Stimulated activated memory B cell treated with anti-CD40 and anti-IgM and Interleukin-4, amounts not matched to agents 10 μg/mL and 1 μg/mL and 100 μg/mL, for 72 hours (primary cell): ENCODE measurements at regions not wholly inside any gene's neighbourhood (a gene's known extent, or its start where the extent isn't known, plus 50 kb on each side); places are given as distances from the start of the nearest gene placed in this dataset.
A peak's percentile ranks its signal among the peaks of the same experiment; 100 is the strongest.

Experiments
- ATAC-seq: fragments of 150-1000 bp; cut with Tn5 transposase; 2 replicates; pipeline ENCODE4 v1.10.0; 2021
- H3K27ac Mint-ChIP-seq: one replicate; pipeline ENCODE4 v1.8.0; 2022; ENCODE audit warnings: mild to moderate bottlenecking, mixed read lengths
- H3K27me3 Mint-ChIP-seq: one replicate; pipeline ENCODE4 v1.8.0; 2022; ENCODE audit warnings: mixed read lengths
- H3K36me3 Mint-ChIP-seq: one replicate; pipeline ENCODE4 v1.8.0; 2022; ENCODE audit warnings: mixed read lengths
- H3K4me1 Mint-ChIP-seq: one replicate; pipeline ENCODE4 v1.8.0; 2022; ENCODE audit warnings: mixed read lengths
- H3K4me3 Mint-ChIP-seq: one replicate; pipeline ENCODE4 v1.8.0; 2022; ENCODE audit warnings: mild to moderate bottlenecking, moderate library complexity, mixed read lengths
- H3K9me3 Mint-ChIP-seq: one replicate; pipeline ENCODE4 v1.8.0; 2022; ENCODE audit warnings: mixed read lengths

DNA sequence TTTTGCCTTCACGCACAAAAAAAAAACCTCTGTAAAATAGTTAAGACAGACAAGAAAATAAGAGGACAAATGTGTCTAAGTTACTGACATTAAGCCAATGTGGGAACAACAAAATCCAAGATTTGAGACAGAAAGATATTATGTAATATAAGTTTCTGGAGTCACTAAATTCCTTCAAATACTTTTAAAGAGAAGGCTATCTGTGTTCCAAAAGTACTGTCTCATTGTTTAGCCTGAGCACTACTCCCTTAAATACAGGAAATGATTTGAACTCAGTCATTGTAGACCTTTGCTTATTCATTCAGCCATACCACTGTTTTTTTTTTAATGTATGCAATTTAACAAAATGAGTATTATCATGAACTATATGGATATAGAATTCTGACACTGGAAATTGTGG lies 82.7 kb upstream of the KITLG start:
- H3K36me3 Mint-ChIP-seq, result no peaks in the 10 kb centered on the region
- ATAC-seq, result no peak
- no peak overlapping the region for H3K27ac Mint-ChIP-seq
- no peak overlapping the region for H3K4me3 Mint-ChIP-seq
- no peaks in the 10 kb centered on the region for H3K9me3 Mint-ChIP-seq
- H3K4me1 Mint-ChIP-seq, result no peaks in the 10 kb centered on the region
- no peaks in the 10 kb centered on the region for H3K27me3 Mint-ChIP-seq

GRCh38 chr12:88662093-88662492 lies 81.8 kb upstream of the KITLG start:
- no peak for ATAC-seq
- Mint-ChIP-seq H3K9me3 (no peaks in the 10 kb centered on the region), H3K27me3 (no peaks in the 10 kb centered on the region), H3K36me3 (no peaks in the 10 kb centered on the region), H3K27ac (no peak overlapping the region), H3K4me1 (no peaks in the 10 kb centered on the region), H3K4me3 (no peak overlapping the region)

DNA sequence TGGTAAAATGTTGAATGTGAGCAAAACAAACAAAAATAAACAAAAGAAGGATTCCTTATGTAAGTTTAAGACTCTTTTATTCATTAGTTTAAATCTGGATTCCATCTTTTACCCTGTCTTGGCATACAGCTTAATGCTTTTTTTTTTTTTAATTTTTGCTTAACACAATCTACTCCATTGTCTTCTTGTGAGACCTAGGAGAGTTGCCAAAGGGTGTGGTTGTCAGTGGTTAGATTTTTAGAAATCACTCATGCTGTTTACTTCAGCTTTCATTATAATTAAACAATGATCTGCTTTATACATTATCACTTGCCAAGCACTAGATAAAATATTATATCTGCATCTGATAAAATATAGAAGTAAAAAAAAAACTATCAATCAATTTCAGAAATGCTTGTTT lies 77.7 kb upstream of the KITLG start:
- H3K27ac Mint-ChIP-seq, result no peak overlapping the region
- peaks cover 2% of the 10 kb centered on the region for H3K9me3 Mint-ChIP-seq
- no peaks in the 10 kb centered on the region for H3K27me3 Mint-ChIP-seq
- H3K4me1 Mint-ChIP-seq, result no peaks in the 10 kb centered on the region
- no peak overlapping the region for H3K4me3 Mint-ChIP-seq
- H3K36me3 Mint-ChIP-seq, result no peaks in the 10 kb centered on the region
- ATAC-seq, result no peak

DNA sequence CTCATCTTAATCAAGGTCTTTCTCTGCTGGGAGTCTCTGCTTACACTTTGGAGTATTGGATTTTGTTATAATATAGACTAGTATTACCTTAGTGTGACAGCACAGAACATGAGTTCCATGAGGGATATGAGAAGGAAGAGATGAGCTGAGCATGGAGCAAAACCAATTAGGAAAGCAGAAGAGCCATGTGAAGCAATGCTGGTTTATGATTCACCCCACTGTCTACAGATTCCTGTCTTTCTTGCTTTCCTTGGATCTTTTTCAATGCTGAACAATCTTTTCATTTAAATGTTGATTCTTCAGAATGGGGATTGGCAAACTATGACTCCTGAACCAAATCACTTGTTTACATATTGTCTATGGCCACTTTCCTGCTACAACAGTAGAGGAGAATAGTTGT lies 70.4 kb upstream of the KITLG start:
- no peaks in the 10 kb centered on the region for H3K36me3 Mint-ChIP-seq
- H3K4me3 Mint-ChIP-seq, result no peak overlapping the region
- peaks cover 2% of the 10 kb centered on the region for H3K9me3 Mint-ChIP-seq
- H3K27ac Mint-ChIP-seq, result no peak overlapping the region
- no peaks in the 10 kb centered on the region for H3K4me1 Mint-ChIP-seq
- H3K27me3 Mint-ChIP-seq, result no peaks in the 10 kb centered on the region
- ATAC-seq, result no peak

GRCh38 chr12:88648625-88649024 lies 68.4 kb upstream of the KITLG start:
- Mint-ChIP-seq H3K36me3 (no peaks in the 10 kb centered on the region), H3K9me3 (peaks cover 3% of the 10 kb centered on the region), H3K4me3 (no peak overlapping the region), H3K4me1 (no peaks in the 10 kb centered on the region), H3K27me3 (no peaks in the 10 kb centered on the region), H3K27ac (no peak overlapping the region)
- ATAC-seq, result no peak

GRCh38 chr12:88646824-88647223 lies 66.6 kb upstream of the KITLG start:
- Mint-ChIP-seq H3K9me3 (peaks cover 2% of the 10 kb centered on the region), H3K36me3 (no peaks in the 10 kb centered on the region), H3K27ac (no peak overlapping the region), H3K4me3 (no peak overlapping the region), H3K27me3 (no peaks in the 10 kb centered on the region), H3K4me1 (no peaks in the 10 kb centered on the region)
- no peak for ATAC-seq

- Mint-ChIP-seq H3K4me1 (no peaks in the 10 kb centered on the region), H3K27me3 (no peaks in the 10 kb centered on the region), H3K27ac (no peak overlapping the region), H3K9me3 (peaks cover 2% of the 10 kb centered on the region), H3K4me3 (no peak overlapping the region), H3K36me3 (no peaks in the 10 kb centered on the region)
- no peak for ATAC-seq
Measured at GRCh38 chr12:88645816-88646215, 65.5 kb upstream of the KITLG start.

- no peaks in the 10 kb centered on the region for H3K4me1 Mint-ChIP-seq
- no peaks in the 10 kb centered on the region for H3K27me3 Mint-ChIP-seq
- peaks cover 2% of the 10 kb centered on the region for H3K9me3 Mint-ChIP-seq
- H3K27ac Mint-ChIP-seq, result no peak overlapping the region
- no peak overlapping the region for H3K4me3 Mint-ChIP-seq
- ATAC-seq, result no peak
- no peaks in the 10 kb centered on the region for H3K36me3 Mint-ChIP-seq
Measured at GRCh38 chr12:88644946-88645702, 64.9 kb upstream of the KITLG start.

- Mint-ChIP-seq H3K36me3 (no peaks in the 10 kb centered on the region), H3K4me3 (no peak overlapping the region), H3K27me3 (no peaks in the 10 kb centered on the region), H3K9me3 (peaks cover 2% of the 10 kb centered on the region), H3K27ac (no peak overlapping the region), H3K4me1 (no peaks in the 10 kb centered on the region)
- no peak for ATAC-seq
Measured at GRCh38 chr12:88643685-88644084, 63.4 kb upstream of the KITLG start.

GRCh38 chr12:88642675-88643431 lies 62.6 kb upstream of the KITLG start:
- ATAC-seq, result no peak
- Mint-ChIP-seq H3K27ac (no peak overlapping the region), H3K9me3 (peaks cover 2% of the 10 kb centered on the region), H3K4me3 (no peak overlapping the region), H3K27me3 (no peaks in the 10 kb centered on the region), H3K36me3 (no peaks in the 10 kb centered on the region), H3K4me1 (no peaks in the 10 kb centered on the region)

DNA sequence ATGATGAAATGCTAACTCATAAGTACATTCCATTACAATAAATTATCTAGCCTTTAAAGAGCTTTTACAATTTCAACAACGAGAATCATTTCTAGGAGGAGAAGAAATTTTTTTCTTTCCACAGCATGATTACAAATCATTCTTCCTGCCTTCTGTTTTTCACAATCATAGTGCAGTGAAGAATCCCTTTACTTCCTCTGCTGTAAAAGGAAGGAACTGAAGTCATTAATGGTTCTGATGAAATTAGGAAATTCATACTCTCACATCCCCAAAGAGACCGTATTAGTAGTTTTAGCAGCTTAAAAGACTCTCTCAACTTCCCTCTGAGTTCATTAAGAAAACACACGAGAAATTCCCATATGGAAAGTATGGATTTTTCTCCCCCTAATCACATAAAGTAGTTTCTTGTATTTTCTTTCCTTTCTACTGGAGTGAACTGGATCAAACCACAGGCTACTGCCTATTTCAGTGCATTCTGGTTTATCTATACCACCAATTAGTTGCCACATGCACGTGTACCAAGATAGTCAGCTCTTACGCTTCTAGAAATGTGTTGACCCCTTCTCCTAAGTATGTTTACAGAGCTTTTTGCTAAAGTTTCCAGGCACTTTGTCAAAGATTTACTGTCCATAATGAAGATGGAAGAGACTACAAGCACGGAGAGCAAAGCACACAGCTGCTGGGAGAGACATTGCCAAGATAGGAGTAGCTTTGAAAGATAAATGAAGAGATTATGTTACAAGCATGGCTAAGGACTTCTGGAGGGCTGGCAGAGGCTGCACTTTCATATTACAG lies 58.9 kb upstream of the KITLG start:
- Mint-ChIP-seq H3K27me3 (no peaks in the 10 kb centered on the region), H3K4me1 (no peaks in the 10 kb centered on the region), H3K27ac (no peak overlapping the region), H3K4me3 (no peak overlapping the region), H3K36me3 (no peaks in the 10 kb centered on the region), H3K9me3 (no peaks in the 10 kb centered on the region)
- no peak for ATAC-seq

GRCh38 chr12:88638388-88638787 lies 58.1 kb upstream of the KITLG start:
- H3K27ac Mint-ChIP-seq, result no peak overlapping the region
- no peaks in the 10 kb centered on the region for H3K36me3 Mint-ChIP-seq
- H3K9me3 Mint-ChIP-seq, result no peaks in the 10 kb centered on the region
- H3K27me3 Mint-ChIP-seq, result no peaks in the 10 kb centered on the region
- H3K4me3 Mint-ChIP-seq, result no peak overlapping the region
- no peak for ATAC-seq
- H3K4me1 Mint-ChIP-seq, result no peaks in the 10 kb centered on the region

DNA sequence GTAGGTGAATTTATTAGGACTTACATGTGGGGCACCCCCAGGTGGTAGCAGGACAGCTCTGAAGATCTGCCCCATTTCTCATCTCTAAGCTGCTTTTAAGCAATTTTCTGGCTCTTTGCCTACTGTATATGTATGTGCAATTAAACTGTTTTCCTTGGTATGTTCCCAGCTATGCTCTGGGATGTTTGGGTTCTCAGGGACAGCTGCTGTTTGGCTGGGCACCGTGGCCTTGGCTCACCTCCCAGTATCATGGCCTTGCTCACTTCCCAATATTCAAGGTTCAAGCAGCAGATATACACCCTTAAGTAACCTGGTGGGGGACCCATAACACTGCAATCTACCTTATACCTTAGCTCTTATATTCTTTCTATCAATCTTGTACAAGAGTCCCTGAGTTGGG lies 53.7 kb upstream of the KITLG start:
- no peak overlapping the region for H3K4me3 Mint-ChIP-seq
- no peaks in the 10 kb centered on the region for H3K36me3 Mint-ChIP-seq
- no peaks in the 10 kb centered on the region for H3K4me1 Mint-ChIP-seq
- H3K9me3 Mint-ChIP-seq, result no peaks in the 10 kb centered on the region
- H3K27me3 Mint-ChIP-seq, result no peaks in the 10 kb centered on the region
- ATAC-seq, result peak; percentile 36
- no peak overlapping the region for H3K27ac Mint-ChIP-seq

DNA sequence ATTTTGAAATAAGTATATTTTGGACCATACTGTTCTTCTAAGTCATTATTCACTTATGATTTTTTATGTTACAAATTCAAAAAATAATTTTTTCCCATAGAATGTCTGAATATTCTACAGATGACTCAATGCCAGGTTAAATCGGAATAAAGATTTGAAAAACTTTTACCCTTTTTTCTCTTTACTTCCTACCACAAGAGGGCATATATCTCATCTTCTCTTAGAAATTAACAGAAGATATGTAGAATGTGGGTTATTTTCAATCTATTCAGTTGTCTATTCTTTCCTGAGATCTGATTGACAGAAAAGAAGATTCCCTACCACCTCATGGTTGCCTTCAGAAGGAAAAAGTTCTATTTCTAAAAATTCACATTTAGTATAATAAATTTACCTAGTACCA lies 53.0 kb upstream of the KITLG start:
- Mint-ChIP-seq H3K9me3 (no peaks in the 10 kb centered on the region), H3K27ac (no peak overlapping the region)

GRCh38 chr12:88630561-88630960 lies 50.3 kb upstream of the KITLG start:
- no peak for ATAC-seq
- Mint-ChIP-seq H3K27me3 (no peaks in the 10 kb centered on the region), H3K9me3 (no peaks in the 10 kb centered on the region), H3K4me1 (no peaks in the 10 kb centered on the region), H3K4me3 (no peak overlapping the region), H3K36me3 (no peaks in the 10 kb centered on the region), H3K27ac (no peak overlapping the region)

More for the DNA sequence above, 53.0 kb upstream of the KITLG start:
- no peak for ATAC-seq
- no peaks in the 10 kb centered on the region for H3K4me1 Mint-ChIP-seq
- no peak overlapping the region for H3K4me3 Mint-ChIP-seq
- no peaks in the 10 kb centered on the region for H3K27me3 Mint-ChIP-seq
- H3K36me3 Mint-ChIP-seq, result no peaks in the 10 kb centered on the region
